ENCODE measurements at regions not wholly inside any gene's neighbourhood (a gene's known extent, or its start where the extent isn't known, plus 50 kb on each side); places are given as distances from the start of the nearest gene placed in this dataset.

DNA sequence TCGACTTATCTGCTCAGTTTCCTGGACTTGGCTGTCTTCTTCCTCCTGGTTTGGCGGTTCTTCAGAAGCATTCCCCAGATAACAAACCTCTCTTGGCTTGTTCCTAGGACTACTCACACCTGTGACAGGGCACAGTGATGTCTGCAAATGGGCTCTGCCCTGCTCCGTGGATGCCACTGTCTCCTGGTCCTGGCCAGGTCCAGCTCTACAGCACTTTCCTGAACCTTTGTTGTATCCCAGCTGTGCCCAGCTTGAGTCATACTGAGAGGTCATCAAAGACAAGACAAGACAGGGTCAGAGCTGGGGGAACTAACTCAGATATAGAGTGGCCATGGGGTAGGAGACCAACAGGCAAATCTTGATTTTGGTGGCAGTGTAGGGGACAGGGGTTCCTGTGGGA lies 102.7 kb upstream of the SLC22A23 start:
- ChIA-PET CTCF (interaction anchor here (0.7 kb wide), 1 partner anchor 229 kb away, joined by 5 read pairs; no protein-coding TSS in a partner anchor), POLR2A (no interaction called here)
- DNase-seq (ENCODE audit: extremely low spot score), result no peak
- TF ChIP-seq L3MBTL2 (conservative IDR thresholded peaks at IDR 0.05) (no peak), NFRKB (IDR thresholded peaks at IDR 0.05) (no peak), BHLHE40 (IDR thresholded peaks at IDR 0.05; ENCODE audit: borderline replicate concordance) (no peak), SUZ12 (IDR thresholded peaks at IDR 0.05) (no peak), SP1 (IDR thresholded peaks at IDR 0.05) (no peak), CTBP1 (IDR thresholded peaks at IDR 0.05; ENCODE audit: borderline replicate concordance) (no peak), ARNT (IDR thresholded peaks at IDR 0.05) (no peak), HDGF (IDR thresholded peaks at IDR 0.05; ENCODE audit: borderline replicate concordance) (no peak), ELF4 (IDR thresholded peaks at IDR 0.05) (no peak), TARDBP (IDR thresholded peaks at IDR 0.05) (no peak), FOXA1 (IDR thresholded peaks at IDR 0.05) (no peak), FOXK2 (IDR thresholded peaks at IDR 0.05) (no peak), FOXM1 (IDR thresholded peaks at IDR 0.05; ENCODE audit: borderline replicate concordance) (no peak), ZNF384 (IDR thresholded peaks at IDR 0.05) (no peak), LEF1 (IDR thresholded peaks at IDR 0.05; ENCODE audit: borderline replicate concordance) (no peak)
- TF ChIP-seq, protein P1, sequence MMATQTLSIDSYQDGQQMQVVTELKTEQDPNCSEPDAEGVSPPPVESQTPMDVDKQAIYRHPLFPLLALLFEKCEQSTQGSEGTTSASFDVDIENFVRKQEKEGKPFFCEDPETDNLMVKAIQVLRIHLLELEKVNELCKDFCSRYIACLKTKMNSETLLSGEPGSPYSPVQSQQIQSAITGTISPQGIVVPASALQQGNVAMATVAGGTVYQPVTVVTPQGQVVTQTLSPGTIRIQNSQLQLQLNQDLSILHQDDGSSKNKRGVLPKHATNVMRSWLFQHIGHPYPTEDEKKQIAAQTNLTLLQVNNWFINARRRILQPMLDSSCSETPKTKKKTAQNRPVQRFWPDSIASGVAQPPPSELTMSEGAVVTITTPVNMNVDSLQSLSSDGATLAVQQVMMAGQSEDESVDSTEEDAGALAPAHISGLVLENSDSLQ (IDR thresholded peaks at IDR 0.05), result no peak

DNA sequence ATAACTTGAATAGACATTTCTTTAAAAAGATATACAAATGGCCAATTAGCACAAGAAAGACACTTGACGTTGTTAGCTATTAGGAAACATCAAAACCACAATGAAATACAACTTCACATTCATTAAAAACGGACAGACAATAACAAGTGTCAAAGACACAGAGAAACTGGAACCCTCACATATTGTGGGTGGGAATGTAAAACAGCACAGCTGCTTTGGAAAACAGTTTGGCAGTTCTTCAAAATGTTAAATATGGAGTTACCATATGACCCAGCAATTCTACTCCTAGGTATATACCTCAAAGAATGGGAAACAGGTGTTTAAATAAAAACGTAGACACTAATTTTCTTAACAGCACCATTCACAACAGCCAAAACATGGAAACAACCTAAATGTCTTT lies 100.5 kb upstream of the SLC22A23 start:
- POLR2A ChIA-PET, result no interaction called here
- DNase-seq (ENCODE audit: extremely low spot score), result no peak
- TF ChIP-seq ARNT (IDR thresholded peaks at IDR 0.05) (no peak), HDGF (IDR thresholded peaks at IDR 0.05; ENCODE audit: borderline replicate concordance) (no peak), NFRKB (IDR thresholded peaks at IDR 0.05) (no peak), L3MBTL2 (conservative IDR thresholded peaks at IDR 0.05) (no peak), SP1 (IDR thresholded peaks at IDR 0.05) (no peak), FOXK2 (IDR thresholded peaks at IDR 0.05) (no peak), BHLHE40 (IDR thresholded peaks at IDR 0.05; ENCODE audit: borderline replicate concordance) (no peak), SUZ12 (IDR thresholded peaks at IDR 0.05) (no peak), FOXM1 (IDR thresholded peaks at IDR 0.05; ENCODE audit: borderline replicate concordance) (no peak)
- CTCF ChIA-PET, result no interaction called here

DNA sequence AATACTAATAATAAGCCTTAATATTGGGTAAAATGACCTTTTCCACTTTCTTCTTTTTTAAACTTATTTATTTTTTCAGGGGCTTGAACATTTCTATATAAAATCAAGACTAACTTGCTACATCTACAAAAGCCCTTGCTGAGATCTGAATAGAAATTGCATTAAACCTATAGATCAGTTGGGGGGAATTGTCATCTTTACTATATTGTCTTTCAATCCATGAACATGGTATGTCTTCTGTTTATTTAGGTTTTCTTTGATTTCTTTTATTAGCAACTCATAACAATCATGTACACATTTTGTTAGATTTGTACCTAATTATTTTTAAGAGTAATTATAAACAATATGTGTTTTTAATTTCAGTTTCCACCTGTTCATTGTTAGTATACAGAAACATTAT lies 96.4 kb upstream of the SLC22A23 start:
- TF ChIP-seq BHLHE40 (IDR thresholded peaks at IDR 0.05; ENCODE audit: borderline replicate concordance) (no peak), ZNF384 (IDR thresholded peaks at IDR 0.05) (no peak), SUZ12 (IDR thresholded peaks at IDR 0.05) (no peak)
- CTCF ChIA-PET, result no interaction called here
- POLR2A ChIA-PET, result no interaction called here
- no peak for DNase-seq (ENCODE audit: extremely low spot score)

DNA sequence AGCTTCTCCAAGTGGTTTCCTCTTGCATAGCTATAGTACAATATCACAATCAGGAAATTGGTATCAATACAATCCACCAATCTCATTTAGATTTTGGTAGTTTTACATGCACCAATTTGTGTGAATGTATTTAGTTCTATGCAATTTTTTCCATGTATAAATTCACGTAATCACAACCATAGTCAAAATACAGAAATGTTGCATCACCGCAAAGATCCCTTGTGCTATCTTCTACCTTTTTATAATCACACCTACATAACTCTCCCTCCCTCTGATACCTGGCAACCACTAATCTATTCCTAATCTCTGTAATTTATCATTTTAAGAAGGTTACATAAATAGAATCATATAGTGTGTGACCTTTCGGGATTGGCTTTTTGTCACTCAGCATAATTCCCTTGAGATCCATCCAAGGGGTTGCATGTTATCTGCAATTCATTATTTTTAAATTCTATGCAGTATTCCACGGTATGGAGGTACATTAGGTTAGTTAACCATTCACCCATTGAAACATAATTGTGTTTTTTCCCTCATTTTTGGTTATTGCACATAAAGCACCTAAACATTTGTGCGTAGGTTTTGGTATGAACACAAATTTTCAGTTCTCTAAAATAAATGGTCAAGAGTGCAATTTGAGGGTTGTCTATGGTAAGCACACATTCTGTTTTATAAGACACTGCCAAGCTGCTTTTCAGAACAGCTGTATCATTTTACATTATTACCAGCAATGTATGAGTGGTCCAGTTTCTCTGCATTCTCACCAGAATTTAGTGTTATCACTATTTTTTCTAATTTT lies 95.1 kb upstream of the SLC22A23 start:
- ChIA-PET CTCF (no interaction called here), POLR2A (no interaction called here)
- TF ChIP-seq ARNT (IDR thresholded peaks at IDR 0.05) (no peak), SP1 (IDR thresholded peaks at IDR 0.05) (no peak), FOXA1 (IDR thresholded peaks at IDR 0.05) (no peak), ELF4 (IDR thresholded peaks at IDR 0.05) (no peak), HDGF (IDR thresholded peaks at IDR 0.05; ENCODE audit: borderline replicate concordance) (no peak), CTBP1 (IDR thresholded peaks at IDR 0.05; ENCODE audit: borderline replicate concordance) (no peak), L3MBTL2 (conservative IDR thresholded peaks at IDR 0.05) (no peak)
- DNase-seq (ENCODE audit: extremely low spot score), result no peak

DNA sequence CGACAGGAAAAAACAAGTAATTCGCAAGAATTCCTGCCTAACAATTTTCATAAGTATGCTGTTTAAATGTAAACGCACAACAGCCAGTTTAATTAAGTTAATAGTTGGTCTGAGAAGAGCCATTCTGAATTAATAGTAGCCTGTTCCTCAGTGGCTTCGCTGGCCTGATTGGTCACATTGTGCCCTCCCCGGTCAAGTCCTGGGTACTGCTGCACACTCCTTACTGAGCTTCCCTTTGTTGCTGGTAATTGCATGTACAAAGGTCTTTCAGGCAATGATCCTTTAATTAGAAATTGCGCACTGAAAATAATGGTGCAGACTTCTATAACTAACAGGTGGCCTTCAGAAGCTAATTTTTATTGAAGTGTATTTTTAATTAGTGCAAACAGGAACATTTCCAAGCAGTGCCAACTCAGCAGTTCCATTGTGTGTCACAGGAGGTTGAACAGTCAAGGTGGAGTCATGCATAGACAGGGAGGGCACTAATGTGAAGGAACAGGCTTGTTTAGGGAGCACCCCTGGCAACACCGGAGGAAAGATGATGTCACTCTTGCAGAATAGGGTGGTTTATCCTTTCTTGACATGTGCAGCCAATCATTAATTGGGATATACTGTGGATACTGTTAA lies 92.6 kb upstream of the SLC22A23 start:
- CTCF ChIA-PET, result no interaction called here
- no peak for TF ChIP-seq FOXM1 (IDR thresholded peaks at IDR 0.05; ENCODE audit: borderline replicate concordance)
- TF ChIP-seq TARDBP (IDR thresholded peaks at IDR 0.05), result no peak
- no peak for TF ChIP-seq SUZ12 (IDR thresholded peaks at IDR 0.05)
- TF ChIP-seq ZNF384 (IDR thresholded peaks at IDR 0.05), result no peak
- TF ChIP-seq, protein P1 (IDR thresholded peaks at IDR 0.05), result no peak
- no peak for TF ChIP-seq HDGF (IDR thresholded peaks at IDR 0.05; ENCODE audit: borderline replicate concordance)
- TF ChIP-seq NFRKB (IDR thresholded peaks at IDR 0.05), result no peak
- no peak for TF ChIP-seq ARNT (IDR thresholded peaks at IDR 0.05)
- no peak for TF ChIP-seq BHLHE40 (IDR thresholded peaks at IDR 0.05; ENCODE audit: borderline replicate concordance)
- TF ChIP-seq CTBP1 (IDR thresholded peaks at IDR 0.05; ENCODE audit: borderline replicate concordance), result no peak
- no peak for TF ChIP-seq FOXA1 (IDR thresholded peaks at IDR 0.05)
- no peak for TF ChIP-seq SP1 (IDR thresholded peaks at IDR 0.05)
- no peak for TF ChIP-seq FOXK2 (IDR thresholded peaks at IDR 0.05)
- TF ChIP-seq L3MBTL2 (conservative IDR thresholded peaks at IDR 0.05), result no peak
- no peak for TF ChIP-seq ELF4 (IDR thresholded peaks at IDR 0.05)
- TF ChIP-seq LEF1 (IDR thresholded peaks at IDR 0.05; ENCODE audit: borderline replicate concordance), result no peak
- POLR2A ChIA-PET, result no interaction called here
- DNase-seq (ENCODE audit: extremely low spot score), result no peak

GRCh38 chr6:3546121-3546520 lies 89.3 kb upstream of the SLC22A23 start:
- TF ChIP-seq FOXM1 (IDR thresholded peaks at IDR 0.05; ENCODE audit: borderline replicate concordance) (no peak), L3MBTL2 (conservative IDR thresholded peaks at IDR 0.05) (no peak), BHLHE40 (IDR thresholded peaks at IDR 0.05; ENCODE audit: borderline replicate concordance) (no peak), FOXK2 (IDR thresholded peaks at IDR 0.05) (no peak), SP1 (IDR thresholded peaks at IDR 0.05) (no peak), SUZ12 (IDR thresholded peaks at IDR 0.05) (no peak), ARNT (IDR thresholded peaks at IDR 0.05) (no peak), ZNF384 (IDR thresholded peaks at IDR 0.05) (no peak), CTBP1 (IDR thresholded peaks at IDR 0.05; ENCODE audit: borderline replicate concordance) (no peak), TARDBP (IDR thresholded peaks at IDR 0.05) (no peak), LEF1 (IDR thresholded peaks at IDR 0.05; ENCODE audit: borderline replicate concordance) (no peak), FOXA1 (IDR thresholded peaks at IDR 0.05) (no peak), NFRKB (IDR thresholded peaks at IDR 0.05) (no peak), ELF4 (IDR thresholded peaks at IDR 0.05) (no peak), HDGF (IDR thresholded peaks at IDR 0.05; ENCODE audit: borderline replicate concordance) (no peak)
- TF ChIP-seq, protein P1 (IDR thresholded peaks at IDR 0.05), result no peak
- ChIA-PET CTCF (no interaction called here), POLR2A (no interaction called here)
- no peak for DNase-seq (ENCODE audit: extremely low spot score)
